ENCODE measurements at regions not wholly inside any gene's neighbourhood (a gene's known extent, or its start where the extent isn't known, plus 50 kb on each side); places are given as distances from the start of the nearest gene placed in this dataset.

- no peak overlapping the region for H3K4me2 ChIP-seq (ENCODE audit: low read length)
- Mint-ChIP-seq H3K4me1 (ENCODE audit: low read depth, unreplicated experiment) (peaks cover 14% of the 10 kb centered on the region), H3K36me3 (ENCODE audit: low read depth, unreplicated experiment) (no peaks in the 10 kb centered on the region), H3K9me3 (ENCODE audit: unreplicated experiment) (no peaks in the 10 kb centered on the region), H3K27me3 (ENCODE audit: low read depth, unreplicated experiment) (peaks cover 10% of the 10 kb centered on the region), H3K4me3 (ENCODE audit: unreplicated experiment) (no peak overlapping the region), H3K27ac (ENCODE audit: unreplicated experiment) (no peak overlapping the region)
- no peak for TF ChIP-seq EZH2 (IDR thresholded peaks at IDR 0.05; ENCODE audit: insufficient read depth, low read length)
- TF ChIP-seq, protein P1, sequence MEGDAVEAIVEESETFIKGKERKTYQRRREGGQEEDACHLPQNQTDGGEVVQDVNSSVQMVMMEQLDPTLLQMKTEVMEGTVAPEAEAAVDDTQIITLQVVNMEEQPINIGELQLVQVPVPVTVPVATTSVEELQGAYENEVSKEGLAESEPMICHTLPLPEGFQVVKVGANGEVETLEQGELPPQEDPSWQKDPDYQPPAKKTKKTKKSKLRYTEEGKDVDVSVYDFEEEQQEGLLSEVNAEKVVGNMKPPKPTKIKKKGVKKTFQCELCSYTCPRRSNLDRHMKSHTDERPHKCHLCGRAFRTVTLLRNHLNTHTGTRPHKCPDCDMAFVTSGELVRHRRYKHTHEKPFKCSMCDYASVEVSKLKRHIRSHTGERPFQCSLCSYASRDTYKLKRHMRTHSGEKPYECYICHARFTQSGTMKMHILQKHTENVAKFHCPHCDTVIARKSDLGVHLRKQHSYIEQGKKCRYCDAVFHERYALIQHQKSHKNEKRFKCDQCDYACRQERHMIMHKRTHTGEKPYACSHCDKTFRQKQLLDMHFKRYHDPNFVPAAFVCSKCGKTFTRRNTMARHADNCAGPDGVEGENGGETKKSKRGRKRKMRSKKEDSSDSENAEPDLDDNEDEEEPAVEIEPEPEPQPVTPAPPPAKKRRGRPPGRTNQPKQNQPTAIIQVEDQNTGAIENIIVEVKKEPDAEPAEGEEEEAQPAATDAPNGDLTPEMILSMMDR (IDR thresholded peaks at IDR 0.05; ENCODE audit: insufficient read depth, low read depth, low read length): no peak
- no peaks in the 10 kb centered on the region for H4K20me1 ChIP-seq (ENCODE audit: insufficient read depth, low read length)
- H2AFZ ChIP-seq (ENCODE audit: low read depth, low read length): no peak overlapping the region
- peaks cover 5% of the 10 kb centered on the region for H3K9me3 ChIP-seq (ENCODE audit: insufficient read depth, low read depth, low read length)
- H3K79me2 ChIP-seq (ENCODE audit: insufficient read depth, low read length): no peaks in the 10 kb centered on the region
- FAIRE-seq (no peak), DNase-seq (ENCODE audit: low read depth) (no peak)
- no peak overlapping the region for H3K9ac ChIP-seq (ENCODE audit: low read length)
- H3K27ac ChIP-seq (ENCODE audit: low read depth, low read length): no peak overlapping the region
- H3K4me3 ChIP-seq (ENCODE audit: insufficient read depth, low read depth, low read length): no peak overlapping the region
- H3K27me3 ChIP-seq (ENCODE audit: insufficient read depth, low read length): no peaks in the 10 kb centered on the region
- no peaks in the 10 kb centered on the region for H3K36me3 ChIP-seq (ENCODE audit: insufficient read depth, low read length)
- H3K4me1 ChIP-seq (ENCODE audit: insufficient read depth, low read length): no peaks in the 10 kb centered on the region
These were observed 155.2 kb downstream of the TMEM18 start for GRCh38 chr2:521853-522530.

GRCh38 chr2:520663-521340 lies 156.4 kb downstream of the TMEM18 start:
- H3K27ac ChIP-seq (ENCODE audit: low read depth, low read length): no peak overlapping the region
- H3K9ac ChIP-seq (ENCODE audit: low read length): no peak overlapping the region
- H3K79me2 ChIP-seq (ENCODE audit: insufficient read depth, low read length): no peaks in the 10 kb centered on the region
- no peak overlapping the region for H3K4me3 Mint-ChIP-seq (ENCODE audit: unreplicated experiment)
- H4K20me1 ChIP-seq (ENCODE audit: insufficient read depth, low read length): no peaks in the 10 kb centered on the region
- DNase-seq (ENCODE audit: low read depth): no peak
- H3K4me2 ChIP-seq (ENCODE audit: low read length): no peak overlapping the region
- H3K27me3 ChIP-seq (ENCODE audit: insufficient read depth, low read length): no peaks in the 10 kb centered on the region
- H3K36me3 ChIP-seq (ENCODE audit: insufficient read depth, low read length): no peaks in the 10 kb centered on the region
- H3K4me1 ChIP-seq (ENCODE audit: insufficient read depth, low read length): no peaks in the 10 kb centered on the region
- TF ChIP-seq, protein P1 (IDR thresholded peaks at IDR 0.05; ENCODE audit: insufficient read depth, low read depth, low read length): no peak
- no peak for TF ChIP-seq EZH2 (IDR thresholded peaks at IDR 0.05; ENCODE audit: insufficient read depth, low read length)
- H3K9me3 Mint-ChIP-seq (ENCODE audit: unreplicated experiment): no peaks in the 10 kb centered on the region
- no peak overlapping the region for H2AFZ ChIP-seq (ENCODE audit: low read depth, low read length)
- peaks cover 5% of the 10 kb centered on the region for H3K9me3 ChIP-seq (ENCODE audit: insufficient read depth, low read depth, low read length)
- no peak overlapping the region for H3K4me3 ChIP-seq (ENCODE audit: insufficient read depth, low read depth, low read length)
- H3K36me3 Mint-ChIP-seq (ENCODE audit: low read depth, unreplicated experiment): no peaks in the 10 kb centered on the region
- H3K27ac Mint-ChIP-seq (ENCODE audit: unreplicated experiment): peak overlapping the region; percentile 1
- FAIRE-seq: no peak
- peaks cover 14% of the 10 kb centered on the region for H3K4me1 Mint-ChIP-seq (ENCODE audit: low read depth, unreplicated experiment)
- peaks cover 15% of the 10 kb centered on the region for H3K27me3 Mint-ChIP-seq (ENCODE audit: low read depth, unreplicated experiment)

GRCh38 chr2:516944-517343 lies 160.3 kb downstream of the TMEM18 start:
- no peak overlapping the region for H3K9ac ChIP-seq (ENCODE audit: low read length)
- no peak overlapping the region for H2AFZ ChIP-seq (ENCODE audit: low read depth, low read length)
- H3K79me2 ChIP-seq (ENCODE audit: insufficient read depth, low read length): no peaks in the 10 kb centered on the region
- no peaks in the 10 kb centered on the region for H4K20me1 ChIP-seq (ENCODE audit: insufficient read depth, low read length)
- Mint-ChIP-seq H3K27ac (ENCODE audit: unreplicated experiment) (no peak overlapping the region), H3K4me1 (ENCODE audit: low read depth, unreplicated experiment) (no peaks in the 10 kb centered on the region), H3K9me3 (ENCODE audit: unreplicated experiment) (no peaks in the 10 kb centered on the region), H3K4me3 (ENCODE audit: unreplicated experiment) (no peak overlapping the region), H3K36me3 (ENCODE audit: low read depth, unreplicated experiment) (no peaks in the 10 kb centered on the region), H3K27me3 (ENCODE audit: low read depth, unreplicated experiment) (peaks cover 15% of the 10 kb centered on the region)
- no peak overlapping the region for H3K4me2 ChIP-seq (ENCODE audit: low read length)
- peaks cover under 1% of the 10 kb centered on the region for H3K9me3 ChIP-seq (ENCODE audit: insufficient read depth, low read depth, low read length)
- no peak for DNase-seq (ENCODE audit: low read depth)
- no peak for FAIRE-seq
- no peaks in the 10 kb centered on the region for H3K27me3 ChIP-seq (ENCODE audit: insufficient read depth, low read length)
- TF ChIP-seq, protein P1 (IDR thresholded peaks at IDR 0.05; ENCODE audit: insufficient read depth, low read depth, low read length): no peak
- TF ChIP-seq EZH2 (IDR thresholded peaks at IDR 0.05; ENCODE audit: insufficient read depth, low read length): no peak
- H3K36me3 ChIP-seq (ENCODE audit: insufficient read depth, low read length): no peaks in the 10 kb centered on the region
- H3K4me3 ChIP-seq (ENCODE audit: insufficient read depth, low read depth, low read length): no peak overlapping the region
- no peak overlapping the region for H3K27ac ChIP-seq (ENCODE audit: low read depth, low read length)
- no peaks in the 10 kb centered on the region for H3K4me1 ChIP-seq (ENCODE audit: insufficient read depth, low read length)

Measured in astrocyte (in vitro differentiated cells and primary cell).